ENCODE measurements at regions not wholly inside any gene's neighbourhood (a gene's known extent, or its start where the extent isn't known, plus 50 kb on each side); places are given as distances from the start of the nearest gene placed in this dataset.

DNA sequence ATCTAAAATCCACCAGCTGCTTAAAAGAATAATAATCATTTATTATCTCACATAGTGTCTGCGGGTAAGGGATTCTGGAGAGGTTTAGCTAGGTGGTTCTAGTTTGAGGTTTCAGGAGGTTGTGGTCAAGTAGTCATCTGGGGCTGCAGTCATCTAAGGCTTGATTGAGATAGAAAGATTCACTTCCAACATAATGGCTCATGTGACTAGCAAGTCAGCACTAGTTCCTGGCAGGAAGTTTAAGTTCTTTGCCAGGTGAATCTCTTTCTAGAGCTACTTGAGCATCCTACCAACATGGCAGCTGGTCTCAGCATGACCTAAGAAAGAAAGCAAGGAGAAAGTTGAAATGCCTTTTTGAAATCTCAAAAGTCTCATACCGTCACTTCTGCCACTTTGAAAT, 128.8 kb downstream of the EDN1 start:
- Histone ChIP-seq H3K4me1 (ENCODE audit: control insufficient read depth in 5 of 5, insufficient read depth in 5 of 5, low read length in 5 of 5) (no peaks in the 10 kb centered on the region), H3K36me3 (ENCODE audit: control insufficient read depth in 5 of 5, insufficient read depth in 5 of 5, low read length in 5 of 5) (no peaks in the 10 kb centered on the region), H3K9me3 (ENCODE audit: control insufficient read depth in 5 of 5, low read length in 5 of 5) (peaks cover 0 to 11% (median 5%) of the 10 kb centered on the region in 5 donors), H3K4me3 (ENCODE audit: low read depth in 1 of 5, low read length in 5 of 5) (no peak overlapping the region), H3K27ac (ENCODE audit: low read depth, low read length) (no peak overlapping the region), H3K9ac (ENCODE audit: low read length in 5 of 5) (no peak overlapping the region), H3K27me3 (ENCODE audit: control insufficient read depth in 5 of 5, insufficient read depth in 4 of 5, low read length in 5 of 5) (no peaks in the 10 kb centered on the region)

DNA sequence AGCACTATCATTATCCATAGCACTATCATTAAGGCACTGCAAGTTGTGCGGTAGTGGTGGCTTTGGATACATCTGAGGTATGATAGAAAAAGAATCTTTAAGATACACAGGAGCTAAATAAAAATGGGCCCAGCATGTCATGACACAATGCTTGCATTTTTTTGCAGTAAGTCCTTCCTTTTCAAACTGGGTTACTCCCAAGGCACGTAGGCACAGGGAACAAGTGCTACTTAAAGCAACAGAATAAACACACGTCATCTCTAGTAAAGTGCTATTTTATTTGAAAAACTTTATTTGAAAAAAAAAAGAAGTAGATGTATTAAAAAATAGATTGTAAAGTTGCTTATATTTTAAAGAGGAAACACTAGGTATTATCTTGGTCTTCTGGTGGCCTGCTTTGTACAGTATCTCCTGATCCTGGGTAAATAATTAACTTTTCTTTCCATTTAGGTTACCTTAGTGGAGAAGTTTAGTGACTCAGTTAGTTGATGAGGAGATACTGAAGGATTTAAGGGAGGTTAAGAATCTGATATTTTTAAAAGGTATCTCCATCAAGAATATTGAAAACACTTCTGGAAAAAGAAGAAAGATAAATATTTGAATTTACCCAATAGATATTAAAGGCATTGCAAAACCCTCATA, 129.6 kb downstream of the EDN1 start:
- Histone ChIP-seq H3K4me1 (ENCODE audit: control insufficient read depth in 5 of 5, insufficient read depth in 5 of 5, low read length in 5 of 5) (no peaks in the 10 kb centered on the region), H3K4me3 (ENCODE audit: low read depth in 1 of 5, low read length in 5 of 5) (no peak overlapping the region), H3K27ac (ENCODE audit: low read depth, low read length) (no peak overlapping the region), H3K27me3 (ENCODE audit: control insufficient read depth in 5 of 5, insufficient read depth in 4 of 5, low read length in 5 of 5) (no peaks in the 10 kb centered on the region), H3K9ac (ENCODE audit: low read length in 5 of 5) (no peak overlapping the region), H3K36me3 (ENCODE audit: control insufficient read depth in 5 of 5, insufficient read depth in 5 of 5, low read length in 5 of 5) (no peaks in the 10 kb centered on the region), H3K9me3 (ENCODE audit: control insufficient read depth in 5 of 5, low read length in 5 of 5) (peaks cover 0 to 11% (median 5%) of the 10 kb centered on the region in 5 donors)

DNA sequence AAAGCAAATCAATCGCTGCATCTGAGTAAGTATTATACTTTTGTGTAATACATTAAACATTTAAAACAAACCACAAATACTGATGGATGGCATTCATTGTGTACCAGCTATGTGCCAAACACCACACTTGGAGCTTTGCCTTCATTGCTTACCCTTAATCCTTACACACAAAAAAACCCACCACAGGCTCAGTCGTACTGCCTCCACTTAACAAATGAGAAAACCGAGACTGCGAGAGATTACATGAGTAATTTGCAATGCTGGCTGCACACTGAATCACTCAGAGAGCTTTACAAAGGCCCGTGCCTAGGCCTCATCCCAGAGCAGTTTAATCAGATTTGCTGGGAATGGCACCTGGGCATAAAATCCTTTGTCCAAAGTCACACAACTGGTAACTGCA, 130.5 kb downstream of the EDN1 start:
- no peak overlapping the region for H3K27ac ChIP-seq (ENCODE audit: low read depth, low read length)
- H3K9ac ChIP-seq (ENCODE audit: low read length in 5 of 5): no peak overlapping the region
- H3K27me3 ChIP-seq (ENCODE audit: control insufficient read depth in 5 of 5, insufficient read depth in 4 of 5, low read length in 5 of 5): no peaks in the 10 kb centered on the region
- H3K4me3 ChIP-seq (ENCODE audit: low read depth in 1 of 5, low read length in 5 of 5): no peak overlapping the region
- H3K9me3 ChIP-seq (ENCODE audit: control insufficient read depth in 5 of 5, low read length in 5 of 5): peaks cover 0 to 11% (median 5%) of the 10 kb centered on the region in 5 donors
- no peaks in the 10 kb centered on the region for H3K4me1 ChIP-seq (ENCODE audit: control insufficient read depth in 5 of 5, insufficient read depth in 5 of 5, low read length in 5 of 5)
- no peaks in the 10 kb centered on the region for H3K36me3 ChIP-seq (ENCODE audit: control insufficient read depth in 5 of 5, insufficient read depth in 5 of 5, low read length in 5 of 5)

DNA sequence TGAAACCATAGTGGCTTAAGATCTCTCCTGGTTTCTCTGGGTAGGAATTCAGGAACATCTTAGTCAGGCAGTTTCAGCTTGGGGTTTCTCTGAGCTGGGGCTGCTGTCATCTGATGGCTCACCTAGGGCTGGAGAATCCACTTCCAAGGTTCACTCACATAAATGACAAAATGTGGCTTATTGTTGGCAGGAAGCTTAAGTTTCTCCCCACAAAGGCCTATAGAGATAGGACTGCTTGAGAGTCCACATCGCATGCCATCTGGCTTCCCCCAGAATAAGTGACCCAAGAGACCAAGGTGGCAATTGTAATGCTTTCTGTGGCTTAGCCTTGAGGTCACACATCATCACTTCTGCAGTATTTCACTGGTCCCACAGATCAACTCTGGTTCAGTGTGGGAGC, 131.4 kb downstream of the EDN1 start:
- Histone ChIP-seq H3K9ac (ENCODE audit: low read length in 5 of 5) (no peak overlapping the region), H3K9me3 (ENCODE audit: control insufficient read depth in 5 of 5, low read length in 5 of 5) (peaks cover 0 to 11% (median 5%) of the 10 kb centered on the region in 5 donors), H3K4me1 (ENCODE audit: control insufficient read depth in 5 of 5, insufficient read depth in 5 of 5, low read length in 5 of 5) (no peaks in the 10 kb centered on the region), H3K27me3 (ENCODE audit: control insufficient read depth in 5 of 5, insufficient read depth in 4 of 5, low read length in 5 of 5) (no peaks in the 10 kb centered on the region), H3K36me3 (ENCODE audit: control insufficient read depth in 5 of 5, insufficient read depth in 5 of 5, low read length in 5 of 5) (no peaks in the 10 kb centered on the region), H3K4me3 (ENCODE audit: low read depth in 1 of 5, low read length in 5 of 5) (no peak overlapping the region), H3K27ac (ENCODE audit: low read depth, low read length) (no peak overlapping the region)

DNA sequence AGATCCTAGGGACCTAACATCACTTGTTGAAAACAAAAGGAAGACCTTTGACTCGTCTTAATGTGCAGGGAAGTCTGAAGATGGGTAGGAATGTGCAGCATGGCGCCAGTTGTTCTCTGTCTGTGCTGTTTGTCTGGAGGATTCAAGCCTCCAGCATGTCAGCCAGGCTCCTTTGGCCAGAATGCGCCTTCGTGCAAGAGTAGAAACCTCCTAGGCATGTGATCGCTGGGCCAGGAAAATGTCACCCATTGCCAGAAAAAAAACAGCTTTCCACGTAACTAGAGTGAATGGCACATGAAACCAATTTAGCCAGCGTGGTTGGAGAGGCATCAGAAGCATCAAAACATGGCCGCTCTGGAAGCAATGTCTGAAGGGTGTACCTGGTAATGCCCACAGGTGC, 132.7 kb downstream of the EDN1 start:
- no peak overlapping the region for H3K9ac ChIP-seq (ENCODE audit: low read length in 5 of 5)
- H3K27ac ChIP-seq (ENCODE audit: low read depth, low read length): no peak overlapping the region
- no peaks in the 10 kb centered on the region for H3K27me3 ChIP-seq (ENCODE audit: control insufficient read depth in 5 of 5, insufficient read depth in 4 of 5, low read length in 5 of 5)
- H3K4me1 ChIP-seq (ENCODE audit: control insufficient read depth in 5 of 5, insufficient read depth in 5 of 5, low read length in 5 of 5): no peaks in the 10 kb centered on the region
- no peak overlapping the region for H3K4me3 ChIP-seq (ENCODE audit: low read depth in 1 of 5, low read length in 5 of 5)
- H3K9me3 ChIP-seq (ENCODE audit: control insufficient read depth in 5 of 5, low read length in 5 of 5): peaks cover 0 to 7% (median 5%) of the 10 kb centered on the region in 5 donors
- no peaks in the 10 kb centered on the region for H3K36me3 ChIP-seq (ENCODE audit: control insufficient read depth in 5 of 5, insufficient read depth in 5 of 5, low read length in 5 of 5)

DNA sequence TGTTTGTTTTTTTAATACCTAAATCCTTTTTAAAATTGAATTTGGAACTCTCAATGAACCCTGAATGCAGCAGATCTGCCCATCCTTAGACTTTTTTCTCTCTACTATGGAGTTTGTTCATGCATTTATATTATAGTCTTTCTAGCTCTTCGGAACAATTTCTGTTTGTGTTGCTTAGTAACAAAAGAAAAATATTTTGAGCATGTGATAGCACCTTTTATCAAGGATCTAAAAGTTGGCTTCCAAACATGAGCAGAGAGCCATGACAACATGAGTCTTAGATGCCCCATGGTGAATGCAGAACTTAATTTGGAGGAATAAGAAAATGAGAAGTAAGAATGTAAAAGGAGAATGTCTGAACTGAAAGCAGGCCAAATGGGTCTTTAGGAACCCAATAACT, 133.7 kb downstream of the EDN1 start:
- H3K27me3 ChIP-seq (ENCODE audit: control insufficient read depth in 5 of 5, insufficient read depth in 4 of 5, low read length in 5 of 5): no peaks in the 10 kb centered on the region
- peaks cover 0 to 5% (median 3%) of the 10 kb centered on the region in 5 donors for H3K9me3 ChIP-seq (ENCODE audit: control insufficient read depth in 5 of 5, low read length in 5 of 5)
- H3K36me3 ChIP-seq (ENCODE audit: control insufficient read depth in 5 of 5, insufficient read depth in 5 of 5, low read length in 5 of 5): no peaks in the 10 kb centered on the region
- no peak overlapping the region for H3K9ac ChIP-seq (ENCODE audit: low read length in 5 of 5)
- H3K4me1 ChIP-seq (ENCODE audit: control insufficient read depth in 5 of 5, insufficient read depth in 5 of 5, low read length in 5 of 5): no peaks in the 10 kb centered on the region
- no peak overlapping the region for H3K27ac ChIP-seq (ENCODE audit: low read depth, low read length)
- no peak overlapping the region for H3K4me3 ChIP-seq (ENCODE audit: low read depth in 1 of 5, low read length in 5 of 5)

DNA sequence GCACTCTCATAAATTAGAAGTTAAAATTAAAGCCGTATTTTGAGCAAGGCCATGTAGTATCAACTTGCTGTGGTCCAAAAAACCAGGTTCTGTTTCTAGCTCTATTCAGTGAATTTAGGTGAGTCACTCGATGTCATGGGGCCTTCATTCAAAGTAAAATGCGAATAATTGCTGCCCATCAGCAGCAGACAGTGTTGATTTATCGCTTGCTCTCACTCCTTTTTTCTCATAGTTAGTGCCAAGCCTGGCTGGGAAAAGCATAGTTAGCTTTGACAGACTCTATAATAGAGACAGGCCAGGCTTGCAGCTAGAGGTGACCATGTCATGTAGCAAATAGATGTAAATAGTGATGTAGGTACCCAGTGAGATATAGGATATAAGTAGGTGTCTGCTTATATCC, 136.0 kb downstream of the EDN1 start:
- Histone ChIP-seq H3K4me1 (ENCODE audit: control insufficient read depth in 5 of 5, insufficient read depth in 5 of 5, low read length in 5 of 5) (no peaks in the 10 kb centered on the region), H3K27ac (ENCODE audit: low read depth, low read length) (no peak overlapping the region)

DNA sequence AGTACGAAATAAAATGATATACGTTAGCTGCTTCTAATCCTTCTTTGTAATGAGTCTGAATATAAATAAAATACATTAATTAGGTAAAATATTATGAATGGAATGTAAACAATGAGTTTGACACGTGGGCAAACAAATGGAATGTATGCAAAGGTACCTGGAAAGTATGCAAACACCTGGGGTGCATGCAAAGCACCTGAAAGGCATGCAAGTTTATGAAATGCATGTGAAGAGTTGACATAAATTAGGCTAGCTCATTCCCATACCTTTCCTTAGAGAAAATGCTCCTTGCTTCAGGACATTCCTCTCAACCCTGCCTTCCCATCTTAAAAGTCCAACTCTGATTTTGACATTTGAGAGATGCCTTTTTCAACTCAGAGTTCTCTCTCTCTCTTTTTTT, 140.9 kb downstream of the EDN1 start:
- Histone ChIP-seq H3K4me1 (ENCODE audit: control insufficient read depth in 5 of 5, insufficient read depth in 5 of 5, low read length in 5 of 5) (no peaks in the 10 kb centered on the region), H3K4me3 (ENCODE audit: low read depth in 1 of 5, low read length in 5 of 5) (no peak overlapping the region), H3K27me3 (ENCODE audit: control insufficient read depth in 5 of 5, insufficient read depth in 4 of 5, low read length in 5 of 5) (no peaks in the 10 kb centered on the region), H3K27ac (ENCODE audit: low read depth, low read length) (no peak overlapping the region), H3K36me3 (ENCODE audit: control insufficient read depth in 5 of 5, insufficient read depth in 5 of 5, low read length in 5 of 5) (peaks cover 0 to 2% (median 0%) of the 10 kb centered on the region in 5 donors), H3K9me3 (ENCODE audit: control insufficient read depth in 5 of 5, low read length in 5 of 5) (peaks cover 0 to 4% (median 0%) of the 10 kb centered on the region in 5 donors), H3K9ac (ENCODE audit: low read length in 5 of 5) (no peak overlapping the region)

More for the DNA sequence above, 136.0 kb downstream of the EDN1 start:
- Histone ChIP-seq H3K9ac (ENCODE audit: low read length in 5 of 5) (no peak overlapping the region), H3K4me3 (ENCODE audit: low read depth in 1 of 5, low read length in 5 of 5) (no peak overlapping the region), H3K27me3 (ENCODE audit: control insufficient read depth in 5 of 5, insufficient read depth in 4 of 5, low read length in 5 of 5) (no peaks in the 10 kb centered on the region), H3K36me3 (ENCODE audit: control insufficient read depth in 5 of 5, insufficient read depth in 5 of 5, low read length in 5 of 5) (no peaks in the 10 kb centered on the region), H3K9me3 (ENCODE audit: control insufficient read depth in 5 of 5, low read length in 5 of 5) (no peaks in the 10 kb centered on the region)

DNA sequence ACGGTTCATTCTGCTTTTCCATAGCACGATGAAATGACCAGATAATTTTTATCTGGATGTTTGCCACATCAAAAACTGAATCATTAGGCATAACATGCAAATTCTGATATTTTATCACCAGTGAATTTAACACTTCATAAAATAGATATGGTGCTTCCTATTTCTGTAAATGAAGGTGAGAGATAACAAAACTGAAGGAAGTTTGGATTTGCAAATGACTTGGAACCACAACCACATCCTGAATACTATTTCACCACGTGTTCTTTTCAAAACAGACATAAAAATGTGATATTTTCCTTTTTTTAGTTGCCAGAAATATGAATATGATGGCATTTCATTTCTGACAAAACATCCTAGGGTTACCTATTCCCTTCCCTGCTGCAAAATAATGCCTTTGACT, 146.1 kb downstream of the EDN1 start:
- H3K9ac ChIP-seq (ENCODE audit: low read length in 5 of 5): no peak overlapping the region
- no peaks in the 10 kb centered on the region for H3K4me1 ChIP-seq (ENCODE audit: control insufficient read depth in 5 of 5, insufficient read depth in 5 of 5, low read length in 5 of 5)
- H3K27me3 ChIP-seq (ENCODE audit: control insufficient read depth in 5 of 5, insufficient read depth in 4 of 5, low read length in 5 of 5): peaks cover 0 to 3% (median 0%) of the 10 kb centered on the region in 5 donors
- H3K4me3 ChIP-seq (ENCODE audit: low read depth in 1 of 5, low read length in 5 of 5): no peak overlapping the region
- no peak overlapping the region for H3K27ac ChIP-seq (ENCODE audit: low read depth, low read length)
- peaks cover 0 to 4% (median 3%) of the 10 kb centered on the region in 5 donors for H3K9me3 ChIP-seq (ENCODE audit: control insufficient read depth in 5 of 5, low read length in 5 of 5)
- peaks cover 0 to 2% (median 0%) of the 10 kb centered on the region in 5 donors for H3K36me3 ChIP-seq (ENCODE audit: control insufficient read depth in 5 of 5, insufficient read depth in 5 of 5, low read length in 5 of 5)

DNA sequence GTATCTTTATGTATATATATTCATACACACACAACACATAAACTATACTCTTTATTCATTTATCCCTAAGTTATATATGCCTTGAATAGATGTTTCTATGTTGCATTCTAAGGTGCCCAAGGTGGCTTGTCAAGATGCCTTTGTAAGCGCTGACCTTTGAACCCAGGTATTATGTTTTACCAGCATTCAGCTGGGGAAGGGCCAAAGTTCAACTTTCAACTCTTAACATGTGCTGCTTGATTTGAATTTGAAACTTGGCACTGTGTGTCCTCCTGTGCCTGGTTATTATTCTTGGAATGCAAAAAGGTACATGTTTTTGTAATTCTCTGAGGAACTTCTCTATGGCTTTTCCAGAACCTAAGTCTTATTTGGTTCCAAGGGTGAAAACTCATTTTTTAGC, 146.5 kb downstream of the EDN1 start:
- Histone ChIP-seq H3K4me3 (ENCODE audit: low read depth in 1 of 5, low read length in 5 of 5) (no peak overlapping the region), H3K27ac (ENCODE audit: low read depth, low read length) (no peak overlapping the region), H3K9me3 (ENCODE audit: control insufficient read depth in 5 of 5, low read length in 5 of 5) (peaks cover 0 to 4% (median 3%) of the 10 kb centered on the region in 5 donors), H3K36me3 (ENCODE audit: control insufficient read depth in 5 of 5, insufficient read depth in 5 of 5, low read length in 5 of 5) (peaks cover 0 to 2% (median 0%) of the 10 kb centered on the region in 5 donors), H3K9ac (ENCODE audit: low read length in 5 of 5) (no peak overlapping the region), H3K4me1 (ENCODE audit: control insufficient read depth in 5 of 5, insufficient read depth in 5 of 5, low read length in 5 of 5) (no peaks in the 10 kb centered on the region), H3K27me3 (ENCODE audit: control insufficient read depth in 5 of 5, insufficient read depth in 4 of 5, low read length in 5 of 5) (peaks cover 0 to 3% (median 0%) of the 10 kb centered on the region in 5 donors)
